NOMO-1 treated with DMSO at 0.1 percent for 48 hours (cell line): ENCODE measurements at regions not wholly inside any gene's neighbourhood (a gene's known extent, or its start where the extent isn't known, plus 50 kb on each side); places are given as distances from the start of the nearest gene placed in this dataset.

Experiments used
- DNase-seq: peaks from one replicate; lab custom pipeline; 2025; ENCODE audit not compliant: unreplicated experiment; lab: John Stamatoyannopoulos, UW

- DNase-seq = no peak
Measured at GRCh38 chr2:234286118-234286598, 210.7 kb downstream of the ARL4C start.

- no peak for DNase-seq
Measured at GRCh38 chr2:234285541-234285940, 211.3 kb downstream of the ARL4C start.

GRCh38 chr2:234279637-234280036, 217.2 kb downstream of the ARL4C start:
- DNase-seq = no peak

GRCh38 chr2:234278556-234279255, 218.2 kb downstream of the ARL4C start:
- DNase-seq = no peak

GRCh38 chr2:234275515-234275914, 221.4 kb downstream of the ARL4C start:
- DNase-seq = no peak

GRCh38 chr2:234273887-234274584, 222.8 kb downstream of the ARL4C start:
- no peak for DNase-seq

- DNase-seq = no peak
Measured at GRCh38 chr2:234272069-234272850, 221.8 kb downstream of the SPP2 start.

- no peak for DNase-seq
Measured at GRCh38 chr2:234271338-234271737, 220.8 kb downstream of the SPP2 start.

- DNase-seq = no peak
Measured at GRCh38 chr2:234269769-234270204, 219.3 kb downstream of the SPP2 start.

GRCh38 chr2:234267534-234267933, 217.0 kb downstream of the SPP2 start:
- no peak for DNase-seq

GRCh38 chr2:234266952-234267351, 216.4 kb downstream of the SPP2 start:
- DNase-seq = no peak

GRCh38 chr2:234265206-234265605, 214.7 kb downstream of the SPP2 start:
- DNase-seq = no peak

GRCh38 chr2:234261736-234262135, 211.2 kb downstream of the SPP2 start:
- no peak for DNase-seq

- DNase-seq = no peak
Measured at GRCh38 chr2:234259440-234259839, 208.9 kb downstream of the SPP2 start.

GRCh38 chr2:234258562-234259141, 208.2 kb downstream of the SPP2 start:
- no peak for DNase-seq

- DNase-seq = peak; percentile 5
Measured at GRCh38 chr2:234257859-234258561, 207.5 kb downstream of the SPP2 start.

- DNase-seq = no peak
Measured at GRCh38 chr2:234256516-234256915, 206.0 kb downstream of the SPP2 start.

- no peak for DNase-seq
Measured at GRCh38 chr2:234254783-234255521, 204.4 kb downstream of the SPP2 start.

GRCh38 chr2:234252772-234253171, 202.3 kb downstream of the SPP2 start:
- no peak for DNase-seq
